Kidney epithelial cell (primary cell): ENCODE measurements at regions not wholly inside any gene's neighbourhood (a gene's known extent, or its start where the extent isn't known, plus 50 kb on each side); places are given as distances from the start of the nearest gene placed in this dataset.
"Not testable (repeated sequence)": the region's sequence is repeated elsewhere in the genome, so short reads cannot be mapped to it uniquely, and the experiment has no call there.

Source experiments
- DNase-seq: peaks from one replicate; pipeline ENCODE4 v3.0.0-alpha.2; 2010; ENCODE audit warnings: low read depth
- H3K27me3 ChIP-seq: 2 replicates; pipeline ENCODE4 v1.6.0; 2011; ENCODE audit warnings: low read length; ENCODE audit not compliant: control insufficient read depth, insufficient read depth
- H3K36me3 ChIP-seq: 2 replicates; pipeline ENCODE4 v1.5.1; 2011; ENCODE audit warnings: low read length; ENCODE audit not compliant: control insufficient read depth, insufficient read depth
- H3K4me3 ChIP-seq: 2 replicates; pipeline ENCODE4 v1.5.1; 2011; ENCODE audit warnings: low read depth, mild to moderate bottlenecking, control low read depth, low read length
- TF ChIP-seq, protein P1 (sequence below): IDR thresholded peaks from 2 replicates; pipeline ENCODE4 v1.5.1; 2011; ENCODE audit warnings: mild to moderate bottlenecking, moderate library complexity, low read length, control low read depth, inconsistent platforms; ENCODE audit not compliant: insufficient read depth, poor library complexity, severe bottlenecking

DNA sequence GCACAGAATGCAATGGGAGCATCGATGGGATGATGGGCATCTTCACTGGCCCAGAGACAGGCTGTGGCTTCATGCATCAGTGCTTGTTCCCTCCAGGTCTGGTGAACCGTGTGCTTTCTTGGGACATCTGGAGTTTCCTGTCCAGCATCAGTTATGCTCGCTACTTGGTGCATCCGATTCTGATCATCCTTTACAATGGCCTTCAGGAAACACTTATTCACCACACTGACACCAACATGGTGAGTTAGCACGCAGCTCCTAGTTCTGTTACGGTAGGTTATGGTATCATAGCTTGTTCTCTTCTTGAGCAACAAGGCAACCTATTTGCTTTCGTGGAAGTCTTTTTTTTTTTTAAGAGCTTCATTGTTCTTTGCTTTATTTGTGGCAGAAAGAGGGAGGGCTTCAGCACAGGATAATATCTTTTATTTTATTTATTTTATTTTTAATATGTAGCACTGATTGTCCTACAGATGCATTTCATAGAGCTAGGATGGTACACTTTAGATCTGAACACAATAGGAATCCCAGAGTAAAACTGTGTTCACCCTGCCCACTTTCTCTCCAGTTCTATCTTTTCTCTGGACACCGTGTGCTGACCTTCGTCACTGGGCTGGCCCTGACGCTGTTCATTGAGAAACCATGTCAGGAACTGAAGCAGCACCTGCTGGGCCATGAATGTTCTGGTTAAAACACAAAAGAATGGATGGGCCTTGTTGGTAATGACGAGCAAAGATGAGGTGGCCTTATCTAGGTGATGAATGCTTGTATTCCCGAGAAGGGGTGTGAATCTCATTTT is 71.2 kb upstream of the SEC11C start:
- Histone ChIP-seq H3K4me3 (no peak overlapping the region), H3K36me3 (no peaks in the 10 kb centered on the region), H3K27me3 (no peaks in the 10 kb centered on the region)
- no peak for DNase-seq
- TF ChIP-seq, protein P1, sequence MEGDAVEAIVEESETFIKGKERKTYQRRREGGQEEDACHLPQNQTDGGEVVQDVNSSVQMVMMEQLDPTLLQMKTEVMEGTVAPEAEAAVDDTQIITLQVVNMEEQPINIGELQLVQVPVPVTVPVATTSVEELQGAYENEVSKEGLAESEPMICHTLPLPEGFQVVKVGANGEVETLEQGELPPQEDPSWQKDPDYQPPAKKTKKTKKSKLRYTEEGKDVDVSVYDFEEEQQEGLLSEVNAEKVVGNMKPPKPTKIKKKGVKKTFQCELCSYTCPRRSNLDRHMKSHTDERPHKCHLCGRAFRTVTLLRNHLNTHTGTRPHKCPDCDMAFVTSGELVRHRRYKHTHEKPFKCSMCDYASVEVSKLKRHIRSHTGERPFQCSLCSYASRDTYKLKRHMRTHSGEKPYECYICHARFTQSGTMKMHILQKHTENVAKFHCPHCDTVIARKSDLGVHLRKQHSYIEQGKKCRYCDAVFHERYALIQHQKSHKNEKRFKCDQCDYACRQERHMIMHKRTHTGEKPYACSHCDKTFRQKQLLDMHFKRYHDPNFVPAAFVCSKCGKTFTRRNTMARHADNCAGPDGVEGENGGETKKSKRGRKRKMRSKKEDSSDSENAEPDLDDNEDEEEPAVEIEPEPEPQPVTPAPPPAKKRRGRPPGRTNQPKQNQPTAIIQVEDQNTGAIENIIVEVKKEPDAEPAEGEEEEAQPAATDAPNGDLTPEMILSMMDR, result no peak

GRCh38 chr18:59070181-59070912 is 69.3 kb upstream of the SEC11C start:
- no peaks in the 10 kb centered on the region for H3K36me3 ChIP-seq
- H3K4me3 ChIP-seq, result no peak overlapping the region
- DNase-seq, result peak; percentile 32
- TF ChIP-seq, protein P1, result peak; percentile 87
- no peaks in the 10 kb centered on the region for H3K27me3 ChIP-seq

GRCh38 chr18:59072727-59073421 is 66.8 kb upstream of the SEC11C start:
- Histone ChIP-seq H3K27me3 (no peaks in the 10 kb centered on the region), H3K36me3 (no peaks in the 10 kb centered on the region), H3K4me3 (no peak overlapping the region)
- TF ChIP-seq, protein P1, result no peak
- no peak for DNase-seq

GRCh38 chr18:59075923-59076322 is 63.8 kb upstream of the SEC11C start:
- H3K36me3 ChIP-seq, result no peaks in the 10 kb centered on the region
- H3K4me3 ChIP-seq, result no peak overlapping the region
- TF ChIP-seq, protein P1, result no peak
- H3K27me3 ChIP-seq, result peaks cover 3% of the 10 kb centered on the region
- no peak for DNase-seq

DNA sequence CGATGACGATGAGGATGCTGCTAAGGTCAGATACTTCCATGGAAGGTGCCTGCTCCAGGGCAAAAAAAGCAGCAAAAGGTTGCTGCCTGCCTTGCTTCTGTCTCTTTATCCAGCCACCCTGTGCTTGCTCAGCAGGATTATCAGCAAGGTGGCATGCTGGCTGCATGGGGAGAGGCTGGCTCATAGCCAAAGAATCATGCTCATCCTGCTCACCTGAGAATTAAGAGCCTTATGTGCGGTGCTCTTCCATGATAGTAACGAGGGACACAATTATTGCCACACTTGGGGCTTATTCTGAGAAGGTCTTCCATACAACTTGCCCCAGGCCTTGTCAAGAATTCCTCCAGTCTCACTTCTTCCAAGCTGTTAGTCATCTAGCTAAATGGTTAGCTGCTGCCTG is 60.4 kb upstream of the SEC11C start:
- H3K4me3 ChIP-seq, result no peak overlapping the region
- no peak for DNase-seq
- H3K36me3 ChIP-seq, result no peaks in the 10 kb centered on the region
- peaks cover 3% of the 10 kb centered on the region for H3K27me3 ChIP-seq
- TF ChIP-seq, protein P1, result no peak

DNA sequence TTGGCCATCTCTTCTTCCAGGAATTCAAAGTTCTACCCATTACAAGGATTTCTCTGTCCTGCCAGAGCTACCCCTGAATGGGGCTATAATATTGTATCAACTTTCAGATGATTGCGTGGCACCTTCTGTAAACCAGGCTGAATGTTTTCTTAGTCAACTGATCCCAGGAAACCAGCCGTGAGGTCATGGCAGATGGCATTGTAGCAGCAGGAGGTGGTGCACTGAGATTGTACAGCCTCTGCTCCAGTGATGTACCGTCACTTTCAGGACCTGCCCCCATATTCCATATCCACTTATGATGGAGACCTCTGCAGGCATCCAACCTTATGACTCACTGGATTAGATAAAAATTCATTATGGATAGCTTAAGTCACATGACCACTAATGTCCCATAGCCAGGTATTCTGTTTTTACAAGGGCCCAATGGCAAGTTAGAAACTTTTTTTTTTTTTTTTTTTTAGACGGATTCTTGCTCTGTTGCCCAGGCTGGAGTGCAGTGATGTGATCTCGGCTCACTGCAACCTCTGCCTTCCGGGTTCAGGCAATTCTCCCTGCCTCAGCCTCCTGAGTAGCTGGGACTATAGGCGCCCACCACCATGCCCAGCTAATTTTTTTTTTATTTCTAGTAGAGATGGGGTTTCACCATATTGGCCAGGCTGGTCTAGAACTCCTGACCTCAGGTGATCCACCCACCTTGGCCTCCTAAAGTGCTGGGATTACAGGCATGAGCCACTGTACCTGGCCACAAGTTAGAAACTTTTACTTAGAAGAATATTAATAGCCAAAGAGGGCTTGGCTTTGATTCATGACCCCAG is 59.8 kb upstream of the SEC11C start:
- not testable (repeated sequence) for H3K36me3 ChIP-seq, H3K27me3 ChIP-seq, H3K4me3 ChIP-seq, DNase-seq
